ENCODE measurements at regions not wholly inside any gene's neighbourhood (a gene's known extent, or its start where the extent isn't known, plus 50 kb on each side); places are given as distances from the start of the nearest gene placed in this dataset.

GRCh38 chr3:72015463-72015862 lies 230.5 kb upstream of the PROK2 start:
- TF ChIP-seq CTCF (conservative IDR thresholded peaks at IDR 0.05) (no peak), EZH2 (IDR thresholded peaks at IDR 0.05; ENCODE audit: low read depth) (no peak)
- DNase-seq: no peak
- Histone ChIP-seq H3K79me2 (ENCODE audit: low read depth) (no peaks in the 10 kb centered on the region), H2AFZ (no peak overlapping the region), H3K9me2 (ENCODE audit: insufficient read depth) (no peaks in the 10 kb centered on the region), H3K27me3 (ENCODE audit: insufficient read depth, low read depth) (peaks cover 6% of the 10 kb centered on the region; the same call in 1 of the 2 replicates), H3K4me3 (no peak overlapping the region), H3K4me1 (replicated peaks; ENCODE audit: insufficient read depth) (no peaks in the 10 kb centered on the region), H3K9me3 (ENCODE audit: insufficient read depth, low read depth) (no peaks in the 10 kb centered on the region), H3K4me2 (no peak overlapping the region), H3K27ac (no peak overlapping the region), H3K36me3 (ENCODE audit: low read depth) (no peaks in the 10 kb centered on the region), H3F3A (ENCODE audit: insufficient read depth, low read depth) (no peaks in the 10 kb centered on the region), H4K20me1 (ENCODE audit: insufficient read depth) (no peaks in the 10 kb centered on the region)
- intact Hi-C loops (cut with micrococcal nuclease; ENCODE audit: unreplicated experiment): no loop called here
- ChIA-PET POLR2A (ENCODE audit: unreplicated experiment) (no interaction called here), CTCF (no interaction called here)
- no TSS peak for BruUV-seq (replicated peaks)

GRCh38 chr3:72013084-72013483 lies 228.1 kb upstream of the PROK2 start:
- H3K4me3 ChIP-seq: no peak overlapping the region
- TF ChIP-seq CTCF (conservative IDR thresholded peaks at IDR 0.05): no peak
- no peak for TF ChIP-seq EZH2 (IDR thresholded peaks at IDR 0.05; ENCODE audit: low read depth)
- peaks cover 6% of the 10 kb centered on the region; the same call in 1 of the 2 replicates for H3K27me3 ChIP-seq (ENCODE audit: insufficient read depth, low read depth)
- no peak overlapping the region for H3K4me2 ChIP-seq
- POLR2A ChIA-PET (ENCODE audit: unreplicated experiment): no interaction called here
- no peak overlapping the region for H3K27ac ChIP-seq
- CTCF ChIA-PET: no interaction called here
- no peak for DNase-seq
- intact Hi-C loops (cut with micrococcal nuclease; ENCODE audit: unreplicated experiment): no loop called here
- H3K9me3 ChIP-seq (ENCODE audit: insufficient read depth, low read depth): no peaks in the 10 kb centered on the region
- H3F3A ChIP-seq (ENCODE audit: insufficient read depth, low read depth): no peaks in the 10 kb centered on the region
- no peak overlapping the region for H2AFZ ChIP-seq
- H3K9me2 ChIP-seq (ENCODE audit: insufficient read depth): no peaks in the 10 kb centered on the region
- no peaks in the 10 kb centered on the region for H3K4me1 ChIP-seq (replicated peaks; ENCODE audit: insufficient read depth)
- H3K36me3 ChIP-seq (ENCODE audit: low read depth): no peaks in the 10 kb centered on the region
- no peaks in the 10 kb centered on the region for H3K79me2 ChIP-seq (ENCODE audit: low read depth)
- BruUV-seq (replicated peaks): no TSS peak
- H4K20me1 ChIP-seq (ENCODE audit: insufficient read depth): no peaks in the 10 kb centered on the region

GRCh38 chr3:72012363-72012762 lies 227.4 kb upstream of the PROK2 start:
- TF ChIP-seq CTCF (conservative IDR thresholded peaks at IDR 0.05): no peak
- no peak for TF ChIP-seq EZH2 (IDR thresholded peaks at IDR 0.05; ENCODE audit: low read depth)
- H3K27me3 ChIP-seq (ENCODE audit: insufficient read depth, low read depth): peaks cover 6% of the 10 kb centered on the region; the same call in 1 of the 2 replicates
- no peak overlapping the region for H2AFZ ChIP-seq
- no peaks in the 10 kb centered on the region for H3K9me2 ChIP-seq (ENCODE audit: insufficient read depth)
- no peak overlapping the region for H3K27ac ChIP-seq
- H3K4me1 ChIP-seq (replicated peaks; ENCODE audit: insufficient read depth): no peaks in the 10 kb centered on the region
- no peak overlapping the region for H3K4me3 ChIP-seq
- H3F3A ChIP-seq (ENCODE audit: insufficient read depth, low read depth): no peaks in the 10 kb centered on the region
- H4K20me1 ChIP-seq (ENCODE audit: insufficient read depth): no peaks in the 10 kb centered on the region
- no peaks in the 10 kb centered on the region for H3K9me3 ChIP-seq (ENCODE audit: insufficient read depth, low read depth)
- BruUV-seq (replicated peaks): no TSS peak
- intact Hi-C loops (cut with micrococcal nuclease; ENCODE audit: unreplicated experiment): no loop called here
- H3K79me2 ChIP-seq (ENCODE audit: low read depth): no peaks in the 10 kb centered on the region
- no peak overlapping the region for H3K4me2 ChIP-seq
- ChIA-PET POLR2A (ENCODE audit: unreplicated experiment) (interaction anchor here (0.9 kb wide), 1 partner anchor 900 kb away, joined by 7 read pairs; no protein-coding TSS in a partner anchor), CTCF (no interaction called here)
- no peaks in the 10 kb centered on the region for H3K36me3 ChIP-seq (ENCODE audit: low read depth)
- no peak for DNase-seq
